ENCODE measurements at regions not wholly inside any gene's neighbourhood (a gene's known extent, or its start where the extent isn't known, plus 50 kb on each side); places are given as distances from the start of the nearest gene placed in this dataset.
"Not testable (repeated sequence)": the region's sequence is repeated elsewhere in the genome, so short reads cannot be mapped to it uniquely, and the experiment has no call there.

DNA sequence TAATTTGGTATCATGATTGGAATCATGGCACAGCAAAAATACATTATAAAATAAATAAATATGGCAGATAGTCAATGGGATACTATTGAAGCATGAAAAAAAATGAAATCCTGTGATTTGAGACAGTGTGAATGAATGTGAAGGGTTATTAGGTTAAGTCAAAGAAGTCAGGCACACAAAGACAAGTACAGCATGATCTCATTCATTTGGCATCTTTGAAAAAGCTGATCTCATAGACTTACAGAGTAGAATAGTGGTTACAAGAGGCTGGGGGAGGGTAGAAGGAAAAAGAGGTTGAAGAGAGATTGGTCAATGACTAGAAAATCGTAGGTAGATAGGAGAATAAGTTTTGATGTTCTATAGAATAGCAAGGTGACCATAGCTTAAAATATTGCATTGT lies 295.1 kb upstream of the SLITRK5 start:
- DNase-seq = no peak

DNA sequence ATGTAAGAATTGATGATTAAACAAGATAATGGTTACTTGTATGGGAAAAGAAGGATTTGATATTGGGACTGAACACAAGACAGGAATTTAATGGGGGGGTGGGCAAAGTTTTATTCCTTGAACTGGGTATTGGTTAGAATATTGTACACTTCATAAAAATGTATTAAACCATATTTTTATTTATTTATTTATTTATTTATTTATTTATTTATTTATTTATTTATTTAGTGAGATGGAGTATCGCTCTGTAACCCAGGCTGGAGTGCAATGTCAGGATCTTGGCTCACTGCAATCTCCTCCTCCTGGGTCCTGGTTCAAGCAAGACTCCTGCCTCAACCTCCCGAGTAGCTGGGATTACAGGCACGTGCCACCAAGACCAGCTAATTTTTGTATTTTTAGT lies 287.1 kb upstream of the SLITRK5 start:
- DNase-seq = no peak

DNA sequence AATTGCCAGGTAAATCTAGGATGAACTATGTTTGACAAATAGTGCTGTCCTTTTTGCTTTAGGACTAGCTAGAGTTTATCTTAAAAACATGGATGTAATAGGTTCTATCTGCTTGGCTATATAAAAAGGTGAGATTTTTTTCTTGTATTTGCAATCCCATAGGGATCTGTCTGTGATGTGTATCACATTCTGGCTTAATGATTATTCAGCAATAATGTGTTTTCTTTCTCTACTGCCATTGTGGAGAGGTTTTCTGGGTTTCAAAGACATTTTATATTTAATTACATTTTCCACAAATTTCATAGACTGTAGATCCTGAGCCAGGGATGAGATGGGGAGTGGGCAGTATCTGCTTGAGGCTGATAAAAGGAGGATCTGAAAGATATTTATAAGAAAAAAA lies 277.8 kb upstream of the SLITRK5 start:
- no peak for DNase-seq

DNA sequence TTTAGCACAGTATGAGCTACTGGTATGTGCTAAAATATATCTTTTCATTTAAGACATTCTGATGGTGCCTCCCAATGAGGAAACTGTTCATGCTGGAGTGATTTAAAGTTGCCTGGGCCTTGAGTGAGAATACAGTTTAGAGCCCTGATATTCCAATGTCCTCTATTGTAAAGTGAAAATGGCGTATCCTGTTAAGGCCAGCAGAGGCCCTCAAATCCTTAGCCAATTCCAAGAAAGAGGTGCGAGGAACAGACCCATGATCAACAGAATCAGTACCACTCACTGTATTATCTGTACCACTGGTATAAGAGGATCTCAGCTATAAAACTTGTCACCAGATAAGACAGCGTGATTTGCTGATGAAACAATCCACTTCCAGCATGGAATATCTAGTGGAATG lies 273.1 kb upstream of the SLITRK5 start:
- DNase-seq = no peak

DNA sequence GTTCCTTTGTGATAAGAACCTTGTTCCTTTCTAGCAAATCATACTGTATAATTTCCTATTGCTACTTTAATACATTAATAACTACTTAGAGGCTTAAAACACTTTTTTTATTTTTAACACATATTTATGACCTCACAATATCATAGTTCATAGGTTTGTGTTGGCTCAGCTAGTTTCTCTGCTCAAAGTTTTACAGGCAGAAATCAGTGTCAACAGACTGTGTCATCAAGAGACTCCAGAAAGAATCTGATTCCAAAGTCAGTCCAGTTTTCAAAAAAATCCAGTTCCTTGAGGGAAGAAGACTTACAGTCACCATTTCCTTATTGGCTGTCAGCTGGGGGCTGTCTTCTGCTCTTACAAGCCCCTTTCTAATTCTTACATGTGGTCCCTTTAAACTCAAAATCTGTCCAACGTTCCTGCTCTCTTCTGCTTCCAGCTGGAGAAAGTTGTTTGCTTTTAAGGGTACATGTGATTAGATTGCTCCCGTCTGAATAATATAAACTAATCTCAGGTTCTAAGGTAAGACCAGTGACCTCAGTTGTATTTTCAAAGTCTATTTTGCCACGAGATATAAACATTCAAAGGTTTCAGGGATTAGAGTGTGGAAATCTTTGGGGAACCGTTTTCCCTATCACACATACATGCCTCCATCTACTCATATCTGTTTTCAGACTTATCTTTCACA lies 267.3 kb upstream of the SLITRK5 start:
- DNase-seq = no peak

DNA sequence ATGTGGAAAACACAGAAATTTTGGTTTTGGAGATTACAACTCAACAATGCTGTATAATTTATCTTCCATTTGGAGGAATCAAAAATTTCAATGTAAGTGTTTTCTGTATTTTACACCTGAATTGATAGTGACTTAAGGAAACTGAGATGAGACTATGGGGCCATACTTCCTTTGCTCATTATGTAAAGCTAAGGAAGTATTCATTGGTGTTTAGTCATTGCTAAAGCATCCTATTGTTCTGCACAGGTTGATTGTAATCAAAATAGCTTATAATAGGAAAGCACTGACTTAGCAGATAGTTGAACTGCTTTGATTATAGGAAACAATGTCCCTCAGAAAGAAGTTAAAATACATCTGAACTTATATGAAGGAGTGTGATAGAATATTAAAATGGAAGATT lies 244.4 kb upstream of the SLITRK5 start:
- no peak for DNase-seq

DNA sequence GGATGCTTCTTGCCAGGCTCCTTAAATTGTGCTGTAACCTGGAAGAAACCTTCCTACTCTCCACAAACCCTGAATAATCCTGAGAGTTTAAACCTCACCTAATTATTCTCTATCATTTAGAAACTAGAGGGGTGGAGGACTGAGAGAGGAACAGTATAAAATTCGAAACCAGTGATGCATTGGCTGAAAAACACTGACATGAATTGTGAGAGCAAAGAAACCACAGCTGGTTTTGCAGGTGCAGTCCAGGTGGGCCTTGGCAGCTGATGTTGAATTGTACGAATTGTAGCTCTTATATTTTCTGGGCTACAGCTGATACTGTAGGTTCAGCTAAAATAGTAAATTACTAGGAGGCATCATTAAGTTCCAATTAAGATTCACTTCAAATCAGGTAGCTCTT lies 227.0 kb upstream of the SLITRK5 start:
- no peak for DNase-seq

DNA sequence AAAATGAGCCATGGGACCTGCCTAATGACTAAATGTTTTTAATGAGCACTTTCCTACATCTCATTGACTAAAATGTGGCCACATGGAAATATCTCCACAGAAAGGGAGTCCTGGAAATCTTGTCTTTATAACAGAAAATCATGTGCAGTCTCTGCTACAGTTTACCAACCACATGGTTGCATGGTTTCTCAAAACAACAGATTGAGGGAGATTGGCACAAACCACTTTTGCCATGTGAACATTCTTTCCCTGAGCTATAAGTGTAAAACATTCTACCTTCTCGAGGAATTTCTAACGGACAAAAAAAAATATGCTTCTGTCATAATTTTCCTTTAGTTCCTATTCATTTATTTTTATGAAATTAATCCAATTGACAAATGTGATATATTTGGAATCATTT lies 218.9 kb upstream of the SLITRK5 start:
- no peak for DNase-seq

DNA sequence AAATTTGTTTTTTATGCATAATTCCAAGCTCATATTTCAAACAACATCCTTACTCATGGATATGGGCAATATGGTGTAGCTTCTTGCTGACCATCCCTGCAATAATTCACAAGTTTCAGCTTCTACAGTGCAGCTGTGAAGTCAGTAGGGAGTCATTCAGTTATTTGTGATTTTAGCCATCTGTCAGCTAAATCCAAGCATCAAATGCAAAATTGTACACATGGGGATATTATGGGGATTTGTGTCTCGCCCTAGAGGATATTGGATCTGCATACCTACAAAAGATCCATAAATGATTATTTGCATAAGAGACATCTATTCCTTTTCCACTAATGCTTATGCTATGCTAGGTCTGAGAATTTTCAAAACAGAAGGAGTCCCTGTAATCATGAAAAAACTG lies 217.9 kb upstream of the SLITRK5 start:
- DNase-seq = no peak

DNA sequence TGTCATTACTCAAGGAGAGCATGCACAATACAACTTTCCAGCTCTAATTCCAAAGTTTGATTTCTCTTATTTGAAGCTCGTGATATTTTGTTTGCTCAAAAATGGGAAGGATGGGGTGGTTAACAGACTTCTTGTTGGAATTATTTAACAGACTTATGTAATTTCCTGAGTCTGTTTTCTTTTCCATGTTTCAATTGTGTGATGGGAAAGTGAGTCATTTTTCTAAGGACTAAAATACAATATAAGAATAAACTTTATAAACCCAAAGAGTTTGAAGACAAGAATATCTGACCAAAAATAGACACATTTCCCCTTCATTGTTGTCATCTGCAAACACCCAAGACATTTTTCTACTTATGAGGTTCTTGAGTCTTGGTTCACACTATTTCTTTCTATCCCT lies 211.8 kb upstream of the SLITRK5 start:
- DNase-seq = no peak

DNA sequence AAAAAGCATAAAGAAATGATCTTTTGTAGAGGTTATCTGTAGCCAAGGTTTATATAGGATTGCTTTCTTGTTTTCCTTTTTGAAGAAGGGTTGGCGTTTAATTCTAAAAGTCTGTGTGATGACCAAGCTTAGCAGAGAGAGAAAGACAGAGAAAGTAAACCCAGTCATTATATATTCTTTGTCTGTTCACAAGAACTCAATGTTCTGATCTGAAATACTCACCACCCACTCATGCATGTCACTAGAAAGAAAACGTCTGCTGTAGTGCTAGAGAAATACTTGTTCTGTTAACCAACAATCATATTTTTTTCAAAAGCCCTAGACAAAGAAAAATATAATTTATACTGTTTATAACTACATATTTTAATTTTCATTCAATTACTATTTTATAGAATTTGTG lies 173.7 kb upstream of the SLITRK5 start:
- DNase-seq = peak in 1 of 2 donors; percentile 10

DNA sequence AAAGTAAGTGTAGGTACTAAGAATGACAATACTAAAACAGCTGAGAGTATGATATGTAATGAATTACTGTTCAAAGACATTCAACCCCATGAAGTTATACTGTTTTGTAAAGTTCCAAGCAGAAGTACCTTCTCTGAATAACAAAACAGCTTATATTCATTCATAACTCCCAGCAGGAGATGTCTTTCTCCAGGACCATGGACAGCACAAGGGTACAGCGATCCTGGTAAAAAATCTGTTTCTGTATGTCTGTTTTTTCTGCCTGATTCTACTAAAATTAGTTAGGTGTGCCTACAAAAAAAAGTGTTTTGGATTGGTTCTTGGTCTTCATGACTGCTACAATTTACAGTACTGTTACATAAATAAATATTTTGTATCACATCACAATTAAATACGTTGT lies 172.5 kb upstream of the SLITRK5 start:
- no peak for DNase-seq

DNA sequence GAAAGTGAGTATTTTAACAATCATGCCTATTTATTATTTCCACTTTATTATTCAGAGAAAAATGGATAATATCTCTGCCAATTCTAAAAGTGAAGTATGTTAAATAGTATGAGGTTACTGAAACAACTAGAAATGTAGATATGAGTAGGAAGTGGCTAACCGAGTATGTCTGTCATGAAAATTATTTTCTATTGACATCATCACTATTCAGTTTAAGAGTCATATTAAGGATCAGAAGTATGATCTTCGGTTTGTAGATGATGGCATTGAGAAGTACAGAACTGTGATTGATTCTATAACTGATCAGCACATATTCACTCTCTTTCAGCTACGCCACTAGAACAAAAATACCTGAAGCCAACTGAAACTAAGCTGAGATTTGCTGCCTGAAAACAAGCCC lies 146.4 kb upstream of the SLITRK5 start:
- DNase-seq = no peak

DNA sequence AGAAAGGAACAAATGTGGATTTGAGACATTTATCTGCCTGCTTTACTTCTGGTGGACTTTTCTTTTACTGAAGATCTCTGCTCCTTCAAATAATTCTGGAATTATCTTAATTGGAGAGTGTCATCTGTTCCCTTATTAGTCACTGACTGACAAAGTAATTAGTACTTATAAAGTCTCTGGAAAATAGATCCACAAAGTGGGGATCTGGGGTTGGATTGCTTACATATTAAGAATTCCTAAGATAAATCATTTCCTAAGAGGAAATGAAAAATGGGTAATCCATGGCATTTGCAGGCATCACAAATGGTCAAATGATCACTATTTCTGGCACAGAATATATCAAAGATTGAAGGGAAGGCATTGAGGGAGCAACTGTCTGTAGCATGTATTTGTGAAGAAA lies 137.4 kb upstream of the SLITRK5 start:
- no peak for DNase-seq

DNA sequence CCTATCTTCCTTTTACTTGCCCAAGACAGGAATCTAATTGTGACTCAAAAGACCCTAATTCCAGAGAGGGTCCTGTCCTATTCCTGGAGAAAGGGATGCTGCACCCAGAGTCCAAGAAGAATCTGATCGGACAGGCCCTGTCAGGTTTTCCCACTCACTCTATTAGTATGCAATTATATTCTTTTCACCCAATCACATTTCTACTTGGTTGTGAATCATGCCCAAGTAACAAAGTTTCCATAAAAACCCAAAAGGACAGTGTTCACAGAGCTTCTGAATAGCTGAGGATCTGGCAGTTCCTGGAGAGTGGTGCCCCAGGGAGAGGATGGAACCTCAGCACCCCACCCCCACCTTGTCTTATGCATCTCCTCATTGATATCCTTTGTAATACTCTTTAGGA lies 135.3 kb upstream of the SLITRK5 start:
- no peak for DNase-seq

DNA sequence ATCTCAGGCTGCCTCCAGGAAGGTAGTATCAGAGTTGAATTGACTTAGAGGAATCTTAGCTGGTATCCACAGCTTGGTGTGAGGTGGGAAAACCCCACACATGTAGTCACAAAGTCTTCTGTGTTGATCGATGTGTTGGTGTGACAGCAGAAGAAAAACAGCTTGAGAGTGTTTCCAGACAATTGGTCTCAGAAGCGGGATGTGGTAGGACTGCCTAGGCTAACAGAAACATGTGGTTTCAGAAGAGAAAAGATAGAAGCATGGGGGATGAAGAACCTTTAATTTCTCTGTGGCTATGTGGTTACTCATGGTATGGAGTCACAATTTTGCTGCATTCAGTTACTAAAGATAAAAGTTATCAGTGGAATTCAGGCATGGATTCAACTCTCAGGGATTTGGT lies 134.7 kb upstream of the SLITRK5 start:
- no peak for DNase-seq

DNA sequence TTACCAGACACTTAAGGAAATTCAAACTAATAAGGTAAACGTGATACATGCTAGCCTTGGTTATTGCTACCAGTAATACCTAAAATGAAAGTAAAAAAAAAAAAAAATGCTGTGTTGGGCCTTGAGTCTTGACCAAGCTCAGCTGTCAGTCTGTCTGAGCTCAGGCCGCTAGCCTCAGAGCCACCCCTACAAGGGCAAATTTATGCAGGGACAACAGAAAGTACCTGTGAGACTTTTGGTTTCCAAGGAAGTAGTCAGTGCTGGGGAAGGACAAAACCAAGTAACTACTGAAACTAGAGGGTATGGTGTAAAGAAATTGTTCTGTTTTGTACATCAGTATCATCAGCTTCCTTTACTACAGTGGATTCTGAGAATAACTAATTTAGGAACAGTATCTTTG lies 134.3 kb upstream of the SLITRK5 start:
- DNase-seq = no peak

DNA sequence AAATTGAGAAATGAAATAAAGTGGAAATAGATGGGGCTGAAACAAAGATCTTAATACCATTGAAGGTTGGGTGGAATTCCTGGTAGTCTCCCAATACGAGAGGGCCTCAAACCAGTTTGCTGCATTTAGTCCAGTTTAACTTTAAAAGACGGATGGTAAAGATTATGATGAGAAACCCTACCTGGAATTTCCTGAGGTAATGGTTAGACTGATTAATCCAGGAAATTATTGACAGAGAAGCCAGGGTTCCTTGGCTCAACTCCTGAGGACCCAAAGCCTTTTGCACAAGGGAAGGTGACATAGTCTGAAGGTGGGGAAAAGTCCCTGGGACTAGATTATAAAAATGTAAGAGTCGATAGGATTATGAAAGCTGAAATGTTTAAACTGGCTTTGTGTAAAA lies 133.2 kb upstream of the SLITRK5 start:
- DNase-seq = no peak

DNA sequence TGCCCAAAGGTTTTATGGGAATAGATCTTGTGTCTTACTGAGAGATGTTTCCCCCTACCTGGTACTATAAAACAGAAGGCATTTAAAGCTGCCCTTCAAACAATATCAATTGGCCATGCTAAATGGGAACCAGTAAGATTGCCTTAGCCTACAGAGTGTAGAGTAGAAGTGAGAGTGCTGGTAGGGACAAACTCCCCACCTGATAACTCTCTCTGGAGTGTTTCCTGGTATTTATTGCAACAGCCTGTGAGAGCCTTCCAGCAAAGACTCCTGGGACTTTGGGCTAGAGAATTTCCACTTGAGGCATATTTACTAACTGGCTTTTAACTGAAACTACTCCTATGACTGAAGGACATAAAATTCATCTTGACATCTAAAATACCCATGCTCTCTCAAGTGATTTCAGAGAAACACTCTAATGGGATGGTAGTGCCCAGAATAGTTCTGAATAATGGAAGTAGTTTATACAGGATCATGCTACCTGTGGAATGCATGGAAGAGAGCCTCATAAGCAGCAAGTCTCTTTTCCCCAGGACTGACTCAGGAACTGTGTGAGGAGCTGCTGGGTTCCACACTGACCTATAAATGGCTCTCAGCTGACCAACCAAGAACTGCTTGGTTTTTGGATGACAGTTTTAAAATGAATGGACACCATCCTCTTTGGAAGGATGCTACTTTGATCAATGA lies 132.7 kb upstream of the SLITRK5 start:
- no peak for DNase-seq

DNA sequence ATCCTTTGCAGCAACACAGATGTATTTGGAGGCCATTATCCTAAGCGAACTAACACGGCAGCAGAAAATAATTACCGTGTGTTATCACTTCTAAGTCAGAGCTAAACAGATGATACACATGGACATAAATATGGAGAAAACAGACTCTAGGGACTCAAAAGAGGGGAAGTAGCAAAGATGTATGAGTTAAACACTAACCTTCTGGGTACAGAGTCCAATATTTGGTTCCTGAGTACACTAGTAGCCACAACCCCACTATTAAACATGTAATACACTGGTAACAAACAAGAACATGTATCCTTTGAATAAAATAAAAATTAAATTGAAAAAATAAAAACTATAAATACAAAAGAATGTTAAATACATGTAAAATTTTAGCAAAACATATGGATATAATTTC lies 118.0 kb upstream of the SLITRK5 start:
- DNase-seq = no peak

DNA sequence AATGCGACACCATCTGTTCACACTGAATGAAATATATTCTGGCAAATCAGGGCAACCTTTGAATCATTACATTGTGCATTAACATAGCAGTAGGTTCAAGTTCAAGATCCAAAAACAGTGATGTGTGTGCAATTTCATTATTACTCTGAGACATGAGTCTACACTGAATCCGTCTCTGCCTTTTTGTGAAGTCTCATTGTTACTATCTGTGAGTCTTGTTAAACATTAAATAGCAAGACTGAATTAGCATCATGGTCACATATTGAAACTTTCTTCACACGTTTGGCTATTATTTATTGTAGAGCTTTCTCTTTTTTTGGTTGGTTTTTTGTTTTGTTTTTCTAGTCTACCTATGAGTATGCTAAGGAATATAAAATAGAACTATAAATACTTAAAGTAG lies 117.1 kb upstream of the SLITRK5 start:
- no peak for DNase-seq

DNA sequence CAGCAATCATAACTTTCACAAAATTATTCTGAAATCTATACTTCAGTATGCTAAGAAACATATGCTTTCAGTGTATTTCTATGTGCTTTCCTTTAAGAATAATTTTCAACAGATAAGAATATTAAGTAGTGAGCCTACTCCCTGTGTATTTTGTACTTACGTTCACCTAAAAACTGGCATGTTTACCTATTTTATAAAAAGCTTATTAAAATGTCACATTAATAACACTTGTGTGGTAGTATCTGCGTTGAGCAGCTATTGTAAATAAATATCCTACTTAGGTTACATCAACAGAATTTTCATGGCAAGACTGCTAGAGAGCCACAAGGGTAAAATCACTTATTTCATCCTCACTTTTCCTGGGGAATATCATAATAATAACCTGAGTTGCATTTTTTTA lies 113.4 kb upstream of the SLITRK5 start:
- DNase-seq = no peak

DNA sequence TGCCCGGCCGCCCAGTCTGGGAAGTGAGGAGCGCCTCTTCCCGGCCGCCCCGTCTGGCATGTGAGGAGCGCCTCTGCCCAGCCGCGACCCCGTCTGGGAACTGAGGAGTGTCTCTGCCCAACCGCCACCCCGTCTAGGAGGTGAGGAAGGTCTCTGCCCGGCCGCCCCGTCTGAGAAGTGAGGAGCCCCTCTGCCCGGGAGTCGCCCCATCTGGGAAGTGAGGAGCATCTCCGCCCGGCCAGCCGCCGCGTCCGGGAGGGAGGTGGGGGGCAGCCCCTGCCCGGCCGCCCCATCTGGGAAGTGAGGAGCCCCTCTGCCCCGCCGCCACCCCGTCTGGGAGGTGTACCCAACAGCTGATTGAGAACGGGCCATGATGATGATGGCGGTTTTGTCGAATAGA lies 109.6 kb upstream of the SLITRK5 start:
- DNase-seq = not testable (repeated sequence)

DNA sequence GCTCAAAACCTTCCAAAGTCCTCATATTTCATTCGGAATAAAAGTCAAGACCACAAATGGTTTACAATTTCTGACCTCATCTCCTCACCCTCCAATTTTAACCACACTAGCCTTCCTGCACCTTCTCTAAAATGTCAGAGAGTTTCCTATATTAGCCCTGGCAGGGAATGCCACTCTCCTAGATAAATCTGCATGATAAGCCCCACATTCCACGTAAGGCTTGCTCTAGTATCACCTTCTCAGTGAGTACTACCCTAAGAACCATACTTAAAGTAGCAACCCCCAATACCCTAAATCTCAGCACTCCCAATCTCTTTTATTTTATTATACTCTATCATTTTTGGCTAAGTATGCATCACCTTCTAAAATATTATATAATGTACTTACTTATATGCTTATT lies 100.5 kb upstream of the SLITRK5 start:
- no peak for DNase-seq

DNA sequence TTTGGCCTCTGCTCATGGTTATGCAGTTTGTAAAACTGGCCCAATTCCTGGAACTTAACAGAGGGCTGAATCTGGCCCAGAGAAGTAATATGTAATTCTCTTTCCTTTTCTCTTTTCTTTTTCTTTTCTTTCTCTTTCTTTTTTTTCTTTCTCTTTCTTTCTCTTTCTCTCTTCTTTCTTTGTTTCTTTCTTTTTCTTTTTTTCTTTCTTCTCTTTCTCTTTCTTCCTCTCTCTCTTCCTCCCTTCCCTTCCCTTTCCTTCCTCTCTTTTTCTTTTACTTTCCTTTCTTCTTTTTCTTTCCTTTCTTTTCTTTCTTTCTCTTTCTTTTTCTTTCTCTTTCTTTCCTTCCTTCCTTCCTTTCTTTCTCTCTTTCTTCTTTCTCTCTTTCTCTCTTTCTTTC lies 88.8 kb upstream of the SLITRK5 start:
- DNase-seq = no peak
